LHCN-M2 (cell line): ENCODE measurements at regions not wholly inside any gene's neighbourhood (a gene's known extent, or its start where the extent isn't known, plus 50 kb on each side); places are given as distances from the start of the nearest gene placed in this dataset.

ENCODE experiments used
- DNase-seq: peaks from one replicate; pipeline ENCODE4 v3.0.0-alpha.2; 2012; ENCODE audit warnings: low read depth

DNA sequence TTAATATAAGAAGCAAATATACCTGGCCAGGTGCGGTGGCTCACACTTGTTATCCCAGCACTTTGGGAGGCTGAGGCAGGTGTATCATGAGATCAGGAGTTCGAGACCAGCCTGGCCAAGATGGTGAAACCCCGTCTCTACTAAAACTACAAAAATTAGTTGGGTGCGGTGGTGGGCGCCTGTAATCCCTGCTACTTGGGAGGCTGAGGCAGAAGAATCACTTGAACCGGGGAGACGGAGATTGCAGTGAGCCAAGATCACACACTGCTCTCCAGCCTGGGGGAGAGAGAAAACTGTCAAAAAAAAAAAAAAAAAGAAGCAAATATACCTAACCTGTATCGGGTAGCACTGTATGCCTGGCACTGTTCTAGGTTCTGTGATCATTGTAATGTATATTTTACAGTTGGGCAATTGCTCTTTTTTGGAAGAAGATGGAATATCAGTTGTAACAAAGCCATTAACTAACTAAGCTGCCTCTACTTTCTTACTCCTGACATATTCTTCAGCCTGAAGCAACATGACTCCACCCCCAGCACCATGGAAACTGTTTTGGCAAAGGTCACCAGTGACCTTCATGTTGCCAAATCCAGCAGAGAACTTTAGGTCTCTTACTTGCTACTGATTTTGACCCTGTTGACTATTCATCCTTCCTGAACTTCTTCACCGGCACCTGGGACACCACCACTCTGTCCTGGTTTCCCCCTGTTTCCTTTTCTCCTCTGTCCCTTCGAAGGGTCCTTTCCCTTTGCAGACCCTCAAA lies 203.8 kb downstream of the RPLP1 start:
- DNase-seq: no peak

DNA sequence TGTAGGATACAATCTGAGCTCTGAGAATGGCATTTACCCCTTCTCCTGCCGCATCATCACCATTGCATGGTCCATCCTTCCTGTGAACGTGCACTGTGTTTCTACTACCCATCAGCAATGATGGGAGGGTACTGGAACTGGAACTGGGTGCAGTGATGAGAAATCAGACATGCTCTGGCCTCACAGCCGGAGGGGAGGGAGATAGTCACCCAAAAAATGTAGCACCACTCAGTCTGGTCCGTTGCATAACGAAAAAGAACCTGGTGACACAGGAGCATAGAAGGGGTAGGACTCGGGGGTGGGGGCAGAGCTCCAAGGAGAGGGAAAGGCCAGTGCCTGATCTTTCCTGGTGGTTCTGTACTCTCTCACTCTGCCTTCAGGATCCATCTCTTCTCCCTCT lies 205.0 kb downstream of the RPLP1 start:
- no peak for DNase-seq

DNA sequence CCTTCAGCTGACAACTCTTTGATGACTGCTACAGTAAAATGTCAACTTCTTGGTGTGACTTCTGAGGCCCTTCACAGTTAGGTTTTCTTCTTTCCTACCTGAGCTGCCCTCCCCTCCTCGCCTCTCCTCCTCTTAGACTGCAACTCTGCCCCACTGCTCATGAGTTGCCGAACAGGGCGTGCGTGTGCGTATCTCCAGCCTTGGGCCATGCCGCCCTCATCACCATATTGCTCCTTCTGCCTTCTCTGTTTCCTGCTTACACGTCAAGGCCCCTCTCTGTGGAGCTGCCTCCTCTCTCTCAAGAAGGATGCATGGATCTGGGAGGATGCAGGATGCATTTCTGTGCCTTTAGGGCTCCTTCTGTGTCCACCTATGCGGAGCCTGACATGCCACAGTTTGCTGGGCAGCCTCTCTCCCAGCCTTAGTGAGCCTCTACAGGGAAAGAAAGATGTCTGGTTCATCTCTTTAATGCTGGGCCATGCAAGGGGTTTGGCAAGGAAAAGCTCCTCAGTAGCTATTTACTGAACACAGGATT lies 205.9 kb downstream of the RPLP1 start:
- DNase-seq: no peak

DNA sequence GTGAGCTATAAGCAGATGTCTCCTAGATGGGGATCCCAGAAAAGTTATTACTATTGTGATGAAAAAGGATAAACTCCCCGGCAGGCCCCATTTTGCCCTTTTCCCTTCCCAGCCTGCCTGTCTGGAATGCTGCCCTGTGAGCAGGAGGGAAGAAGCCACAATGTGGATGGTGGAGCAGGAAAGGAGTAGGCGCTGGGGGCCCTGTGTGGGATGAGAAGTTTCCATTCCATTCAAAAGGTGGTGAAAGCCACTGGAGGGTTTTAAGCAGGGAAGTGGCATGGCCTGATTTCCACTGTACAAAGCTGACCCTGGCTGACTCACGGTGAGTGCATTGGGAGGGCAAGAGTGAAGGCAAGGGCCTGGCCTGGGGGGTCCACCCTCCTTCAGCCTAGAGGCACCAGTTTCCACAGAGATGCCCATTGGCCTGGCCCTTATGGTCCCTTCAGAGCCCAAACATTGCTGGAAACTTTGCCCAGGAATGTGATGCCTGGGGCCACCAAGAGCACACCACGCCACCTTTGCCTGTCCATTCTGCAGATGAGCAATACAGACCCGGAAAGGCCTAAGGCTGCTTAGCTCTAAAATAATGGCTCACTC lies 206.9 kb downstream of the RPLP1 start:
- DNase-seq: no peak

DNA sequence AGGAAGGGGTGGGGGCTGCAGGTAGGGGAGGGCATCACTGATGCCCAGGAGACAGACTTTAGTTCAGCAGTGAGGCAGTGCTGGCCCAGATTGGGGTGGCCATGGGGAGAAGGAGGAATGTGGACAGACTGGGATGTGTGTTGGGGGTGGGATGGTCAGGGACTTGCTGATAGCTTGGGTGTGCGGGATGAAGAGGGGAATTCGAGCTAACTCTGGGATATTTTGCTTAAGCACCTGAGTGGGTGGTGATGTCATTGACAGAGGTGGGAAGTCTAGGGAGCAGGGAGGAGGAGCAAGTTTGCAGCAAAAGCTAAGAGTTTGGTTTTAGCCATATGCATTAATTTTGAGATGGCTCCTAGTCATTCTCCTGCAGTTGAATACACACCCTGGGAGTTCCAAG lies 207.5 kb downstream of the RPLP1 start:
- DNase-seq: no peak

DNA sequence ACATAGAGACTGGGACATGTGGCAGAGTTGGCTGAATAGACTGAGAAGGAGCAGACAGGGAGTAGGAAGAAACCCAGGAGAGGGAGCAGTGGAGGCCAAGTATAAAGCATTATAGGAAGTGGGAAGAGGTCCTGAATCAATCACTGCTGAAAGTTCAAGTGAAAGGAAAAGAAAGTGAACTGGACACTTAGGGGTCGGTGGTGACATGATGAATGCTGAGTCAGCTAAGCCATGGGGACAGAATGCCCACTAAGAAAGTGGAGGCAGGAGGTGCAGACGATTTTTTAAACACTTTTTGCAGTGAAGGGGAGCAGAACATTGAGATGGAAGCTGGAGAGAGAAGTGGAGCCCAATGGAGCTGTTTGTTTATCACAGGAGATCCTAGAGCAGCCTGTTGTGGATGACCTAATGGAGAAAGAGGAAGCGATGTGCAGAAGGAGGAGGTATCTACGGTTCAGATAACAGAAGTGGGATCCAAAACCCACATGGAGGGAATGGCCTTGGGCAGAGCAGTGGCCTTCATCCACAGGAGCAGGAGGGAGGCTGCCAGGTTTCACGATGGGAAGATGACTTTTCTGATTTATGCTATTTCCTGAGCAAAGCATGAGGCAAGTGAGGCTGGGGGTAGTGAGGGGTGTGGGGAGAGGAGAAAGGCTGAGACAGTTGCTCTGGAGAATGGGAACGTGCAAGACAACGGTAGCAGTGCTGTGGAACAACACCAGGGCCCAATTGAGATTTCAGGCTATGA lies 208.2 kb downstream of the RPLP1 start:
- no peak for DNase-seq

DNA sequence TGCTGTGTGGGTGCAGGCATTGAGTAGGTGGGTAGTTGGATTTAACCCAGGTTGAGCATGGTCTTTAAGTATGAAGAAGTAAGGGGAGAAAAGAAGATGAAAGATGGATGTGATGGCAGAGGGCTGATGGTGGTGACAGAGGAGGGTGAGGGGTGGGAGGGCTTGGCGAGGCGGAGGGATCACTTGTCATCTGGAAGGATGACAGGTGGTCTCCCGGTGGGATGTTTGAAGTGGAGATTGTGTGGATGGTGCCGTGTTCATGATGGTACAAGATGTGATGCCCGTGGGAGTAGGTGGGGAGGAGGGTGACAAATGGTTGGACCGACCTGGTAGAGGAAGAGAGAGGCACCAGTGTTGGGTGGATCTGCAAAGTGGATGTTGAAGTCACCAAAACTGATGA lies 208.8 kb downstream of the RPLP1 start:
- DNase-seq: no peak

DNA sequence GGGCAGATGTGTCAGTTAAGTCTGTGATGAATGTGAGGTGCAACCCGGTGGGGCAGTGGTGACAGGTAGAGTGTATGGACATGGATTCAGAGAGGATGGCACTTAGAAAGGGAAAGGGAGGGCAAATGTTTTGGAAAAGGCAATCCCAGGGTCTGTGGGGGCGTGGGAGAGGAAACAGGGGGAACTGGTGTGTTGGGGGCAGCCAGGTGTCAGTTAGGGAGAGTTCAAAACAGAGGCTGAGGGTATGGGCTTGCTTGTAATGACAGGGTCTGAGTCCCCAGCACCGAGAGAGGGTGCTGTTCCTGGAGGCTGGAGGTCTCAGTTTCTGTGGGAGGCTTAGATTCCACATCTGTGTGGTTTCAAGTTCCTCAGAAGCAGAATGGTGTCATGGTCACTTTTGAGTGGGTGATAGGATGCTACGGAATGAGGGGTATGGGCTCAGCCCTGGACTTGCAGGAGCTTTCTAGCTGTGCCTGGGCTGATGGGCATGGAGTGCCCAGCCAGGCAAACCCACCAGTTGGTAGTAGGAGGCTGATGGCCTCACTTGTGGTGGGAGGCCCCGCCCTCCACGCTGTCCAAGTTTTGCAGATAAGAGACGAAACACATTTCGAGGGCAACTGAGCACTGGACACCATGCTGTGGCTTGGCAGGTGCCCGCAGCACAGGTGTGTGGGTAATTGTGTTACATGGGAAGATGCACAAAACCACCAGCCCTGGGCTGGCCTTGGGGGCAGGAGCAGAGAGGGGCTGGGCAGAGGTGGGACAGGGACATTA lies 209.4 kb downstream of the RPLP1 start:
- DNase-seq: no peak

DNA sequence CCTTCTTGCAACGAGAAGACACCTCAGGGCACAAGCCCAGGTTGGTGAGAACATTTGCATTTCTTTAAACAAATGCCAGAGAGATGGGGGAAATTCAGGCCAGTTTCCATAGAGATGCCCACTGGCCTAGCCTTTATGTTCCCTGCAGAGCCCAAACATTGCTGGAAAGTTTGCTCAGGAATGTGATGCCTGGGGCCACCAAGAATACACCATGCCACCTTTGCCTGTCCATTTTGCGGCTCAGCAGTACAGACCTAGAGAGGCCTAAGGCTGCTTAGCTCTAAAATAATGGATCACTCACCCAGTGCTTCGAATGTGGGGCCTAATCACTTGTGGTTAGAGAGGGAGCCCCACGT lies 210.0 kb downstream of the RPLP1 start:
- no peak for DNase-seq

DNA sequence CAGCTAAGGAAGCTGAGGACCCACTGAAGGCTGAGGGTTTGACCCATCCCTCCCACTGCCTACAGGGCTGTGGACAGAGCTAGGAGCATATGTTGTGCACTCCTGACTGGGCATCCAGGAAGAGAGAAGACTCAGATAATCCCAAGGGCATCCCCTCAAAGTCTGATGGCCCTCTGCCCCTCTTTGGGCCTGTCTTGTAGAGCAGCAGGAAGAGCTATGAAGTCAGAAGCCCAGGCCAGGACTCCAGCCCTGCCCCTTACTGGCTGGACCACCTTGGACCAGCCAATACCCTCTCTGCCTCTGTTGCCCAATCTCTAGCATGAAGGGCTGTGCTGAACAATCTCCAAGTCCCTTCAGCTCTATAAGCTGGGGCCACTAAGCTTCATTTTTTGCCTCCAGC lies 210.8 kb downstream of the RPLP1 start:
- DNase-seq: no peak

DNA sequence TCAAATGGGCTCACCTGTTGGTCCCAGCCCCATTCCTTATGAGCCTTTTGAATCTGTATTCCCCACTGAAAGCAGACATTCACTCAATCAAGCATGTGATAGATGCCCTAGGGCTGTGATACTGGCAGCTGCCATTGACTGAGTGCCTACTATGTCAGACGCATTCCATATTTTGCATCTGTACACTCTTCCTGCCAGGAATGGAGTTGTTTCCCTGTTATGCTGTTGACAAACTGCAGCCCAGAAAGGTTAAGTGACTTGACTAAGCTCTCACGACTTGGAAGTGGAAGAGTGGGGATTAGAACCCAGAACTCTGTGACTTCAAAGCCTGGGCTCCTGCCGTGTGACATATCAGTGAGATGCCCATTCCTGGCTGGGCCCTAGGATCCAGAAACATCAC lies 211.4 kb downstream of the RPLP1 start:
- DNase-seq: no peak

DNA sequence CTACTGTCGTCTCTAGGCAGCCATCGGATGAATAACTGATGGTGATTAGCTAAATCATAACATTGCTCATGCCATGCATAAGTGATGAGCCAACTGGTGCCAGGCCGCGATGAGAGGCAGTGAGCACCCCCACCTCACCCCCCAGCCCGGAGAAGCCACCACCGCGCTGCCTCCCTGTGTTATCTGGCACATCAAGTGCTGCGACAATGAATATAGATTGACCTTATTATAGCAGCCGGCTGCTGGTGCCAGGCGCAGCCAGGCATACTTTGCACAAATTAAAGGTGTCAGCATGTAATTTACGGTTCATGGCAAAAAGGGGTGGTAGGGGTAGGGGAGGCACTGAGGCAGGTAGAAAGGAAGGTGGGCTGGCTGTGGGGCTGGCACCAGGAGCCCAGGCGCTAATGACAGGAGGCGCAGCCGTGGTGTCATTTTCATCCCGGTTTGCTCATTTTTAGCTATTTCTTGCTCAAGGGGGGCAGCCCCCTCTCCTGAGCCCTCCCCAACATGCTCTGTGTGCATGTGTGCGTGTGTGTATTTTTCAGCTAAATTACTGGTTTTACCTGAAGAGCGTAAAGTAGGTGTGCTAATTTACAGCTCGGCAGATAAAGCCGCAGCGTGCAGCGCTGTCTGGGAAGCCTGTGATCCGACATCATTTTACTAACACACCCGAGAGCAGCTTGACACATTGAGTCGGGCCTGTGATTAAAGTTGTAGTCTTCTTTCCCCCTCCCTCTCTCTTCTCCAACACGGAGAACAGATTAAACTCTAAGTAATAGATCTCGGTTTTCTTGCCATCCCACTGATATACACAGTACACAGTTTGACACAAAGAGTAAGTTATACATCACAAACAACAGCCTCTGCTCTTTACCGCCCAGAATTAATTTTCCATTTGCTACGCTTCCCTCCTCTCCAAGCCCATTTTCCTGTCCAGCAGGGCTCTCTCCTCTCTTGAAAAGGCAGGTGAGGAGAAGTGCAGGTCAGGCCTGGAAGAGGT lies 212.3 kb downstream of the RPLP1 start:
- DNase-seq: no peak

DNA sequence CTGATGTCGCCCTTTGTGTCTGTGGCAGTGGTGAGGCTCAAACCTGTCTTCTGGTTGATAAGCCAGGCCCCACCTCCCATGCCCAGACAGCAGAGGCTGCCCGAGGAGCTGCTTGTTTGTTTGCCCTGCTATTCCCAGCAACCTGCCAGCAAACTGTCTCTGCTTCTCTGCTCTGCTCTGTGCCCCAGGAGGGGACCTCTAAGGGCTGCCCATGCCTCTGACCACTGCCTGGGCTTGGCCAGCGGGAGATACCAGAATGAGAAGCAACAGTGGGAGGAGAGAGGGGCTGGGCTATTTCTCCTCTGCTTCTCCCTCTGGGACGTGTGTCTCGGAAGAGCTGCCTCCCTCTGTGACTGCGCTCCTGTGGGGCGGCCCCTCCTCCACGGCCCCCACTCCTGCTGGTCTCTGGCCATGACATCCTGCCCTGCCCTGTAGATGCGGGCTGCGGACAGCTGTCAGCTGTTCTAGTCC lies 213.1 kb downstream of the RPLP1 start:
- peak; percentile 19 for DNase-seq

DNA sequence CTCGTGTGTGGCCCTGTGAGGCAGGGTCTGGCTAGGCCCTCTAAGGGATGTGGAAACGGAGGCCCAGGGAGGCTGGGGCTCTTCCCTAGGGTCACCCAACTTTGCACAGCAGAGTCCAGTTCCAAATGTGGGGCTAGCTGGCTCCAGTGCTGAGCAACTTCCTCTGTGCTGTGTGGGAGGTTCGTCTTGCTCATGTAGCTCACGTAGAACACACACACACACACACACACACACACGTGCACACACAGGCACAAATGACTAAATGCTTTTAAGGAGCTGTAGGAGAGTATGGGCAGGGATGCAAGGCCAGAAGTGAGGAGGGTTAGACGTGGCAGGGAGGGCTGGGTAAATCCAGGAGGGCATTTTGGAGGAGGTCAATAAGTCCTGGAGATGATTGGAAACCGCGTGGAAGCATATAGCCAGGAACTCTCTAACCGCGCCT lies 213.8 kb downstream of the RPLP1 start:
- DNase-seq: peak; percentile 14

DNA sequence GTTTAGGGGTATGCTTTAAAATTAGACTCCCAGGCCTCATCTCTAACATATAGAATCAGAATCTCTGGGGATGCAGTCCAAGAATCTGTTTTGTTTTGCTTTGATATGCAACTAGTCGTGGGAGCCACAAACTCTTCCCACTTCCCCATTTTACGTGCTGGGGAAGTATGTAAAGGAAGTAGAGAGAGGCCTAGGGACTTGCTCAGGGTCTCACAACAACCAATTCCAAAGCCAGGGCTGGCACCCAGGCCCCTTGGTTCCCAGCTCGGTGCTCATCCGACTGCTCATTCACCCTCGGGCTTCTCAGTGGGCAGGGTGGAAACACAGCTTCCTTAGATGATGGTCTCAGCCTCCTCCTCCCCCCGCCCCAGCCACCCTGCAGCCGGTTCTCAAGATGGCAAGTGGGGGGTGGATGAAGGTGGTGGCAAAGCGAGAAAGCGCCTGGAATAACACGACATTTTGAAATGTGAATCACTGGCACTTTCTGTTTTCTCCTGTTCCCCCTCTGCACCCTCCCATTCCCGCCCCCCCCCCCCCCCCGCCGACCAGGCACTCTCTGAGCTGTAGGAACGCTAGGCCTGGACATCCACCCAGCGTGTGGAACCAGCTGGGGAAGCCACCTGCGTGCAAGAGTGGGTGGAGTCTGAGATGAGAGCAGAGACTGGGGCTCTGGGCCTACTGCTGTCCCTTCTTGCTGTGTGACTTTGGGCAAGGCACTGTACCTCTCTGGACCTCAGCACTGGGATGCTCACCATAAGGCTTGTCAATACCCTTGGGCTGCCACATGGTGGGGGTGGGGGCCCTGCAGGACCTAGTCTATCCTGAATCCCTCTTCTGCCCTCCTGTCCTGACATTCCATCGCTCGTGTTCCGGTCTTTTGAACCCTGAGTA lies 214.5 kb downstream of the RPLP1 start:
- no peak for DNase-seq

DNA sequence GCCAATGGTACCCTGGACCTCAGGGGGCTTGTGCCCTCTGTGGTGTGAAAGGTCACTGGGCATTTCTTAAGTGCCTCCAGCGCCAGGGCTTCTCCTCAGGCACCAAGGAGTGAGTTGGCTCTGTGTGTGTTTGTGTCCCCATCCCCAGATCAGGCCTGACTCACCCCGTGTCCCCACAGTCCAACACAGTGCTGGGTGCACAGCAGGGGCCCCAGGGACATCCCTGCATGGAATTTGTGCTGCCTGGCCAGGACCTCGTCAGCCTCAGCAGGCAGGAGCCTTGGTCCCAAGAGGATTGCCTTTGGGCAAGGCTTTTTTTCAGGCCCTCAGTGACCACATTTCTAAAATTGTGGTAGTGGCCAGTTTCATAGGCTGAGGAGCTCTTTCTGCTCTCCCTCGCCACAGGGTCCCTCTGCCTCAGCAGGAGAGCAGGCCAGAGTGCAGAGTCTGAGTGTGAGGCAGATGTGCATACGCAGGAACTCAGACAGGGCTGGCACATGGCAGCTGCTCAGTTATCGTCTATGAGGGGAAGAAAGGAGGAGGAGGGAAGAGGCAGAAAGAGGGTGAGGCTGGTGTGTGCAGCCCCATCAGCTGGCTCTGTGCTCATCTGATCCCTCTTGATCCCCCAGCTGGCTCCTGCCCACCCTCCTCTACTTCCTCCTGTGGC lies 215.6 kb downstream of the RPLP1 start:
- DNase-seq: no peak

DNA sequence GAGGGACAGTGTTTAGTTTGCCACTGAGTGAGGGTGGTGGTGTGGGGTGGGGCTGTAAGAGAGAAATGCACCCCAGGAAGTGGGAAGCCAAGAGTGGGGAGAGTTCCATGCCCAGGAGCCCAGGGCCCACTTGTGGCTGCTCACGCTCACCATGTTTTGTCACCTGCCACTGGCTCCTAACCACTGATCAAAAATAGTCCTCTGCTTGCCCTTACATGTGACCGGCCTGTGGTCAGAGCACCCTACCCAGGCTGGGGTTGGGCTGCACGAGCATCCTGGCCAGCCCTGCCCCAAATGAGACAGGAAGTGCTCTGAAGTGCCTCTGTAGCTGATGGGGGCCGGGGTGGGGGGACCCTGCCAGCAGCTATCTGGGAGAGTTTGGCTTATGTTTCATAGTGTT lies 216.3 kb downstream of the RPLP1 start:
- DNase-seq: peak; percentile 3

DNA sequence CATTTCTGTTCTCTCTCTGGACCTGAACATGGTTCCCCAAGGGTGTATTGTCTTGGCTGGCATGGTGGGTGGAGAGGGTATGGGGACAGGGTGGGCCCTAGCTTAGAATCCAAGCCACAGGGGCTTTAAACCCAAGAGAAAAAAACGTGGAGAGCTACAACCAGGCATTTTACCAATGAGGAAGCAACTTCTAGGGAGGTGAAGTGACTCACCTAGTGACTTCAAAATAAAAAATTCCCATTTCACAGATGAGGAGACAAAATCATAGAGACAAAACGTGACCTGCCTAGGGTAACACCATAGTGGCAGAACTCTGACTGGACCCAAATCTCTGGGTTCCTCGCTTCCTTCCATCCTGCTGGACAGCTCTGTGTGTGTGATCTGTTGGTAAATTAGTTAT lies 216.8 kb downstream of the RPLP1 start:
- no peak for DNase-seq
